Panc1 (cell line): ENCODE measurements at regions not wholly inside any gene's neighbourhood (a gene's known extent, or its start where the extent isn't known, plus 50 kb on each side); places are given as distances from the start of the nearest gene placed in this dataset.

Experiments
- ATAC-seq: fragments of 200-7000 bp; cut with Tn5 transposase; 2 replicates; pipeline ENCODE4 v1.9.1; 2020; ENCODE audit warnings: mild to moderate bottlenecking, moderate library complexity
- BruUV-seq: library from RNA; stranded (reverse); fragments of 400-500 nt; replicated peaks from 2 replicates; lab custom pipeline; 2021; lab: Mats Ljungman, UMichigan
- CTCF ChIA-PET: fragments of 300-600 bp; sonication (Branson Sonifier 250); formaldehyde crosslinking; loops from one replicate; lab custom pipeline; 2022; ENCODE audit warnings: antibody characterized with exemption; lab: Charles Lee
- POLR2A ChIA-PET: fragments of 300-600 bp; sonication (Branson Sonifier 250); formaldehyde crosslinking; loops from one replicate; lab custom pipeline; 2022; ENCODE audit warnings: antibody characterized with exemption; lab: Charles Lee
- DNase-seq: peaks from one replicate; pipeline ENCODE4 v3.0.0-alpha.2; 2010; ENCODE audit warnings: low read depth, low spot score
- H3K27ac ChIP-seq: 2 replicates; pipeline ENCODE4 v1.5.1; 2011; ENCODE audit warnings: mild to moderate bottlenecking, low read length, inconsistent platforms
- H3K27me3 ChIP-seq: fragments of 200-500 bp; sonication (Bioruptor generic); 2 replicates; pipeline ENCODE4 v1.6.0; 2014; ENCODE audit warnings: low read length, inconsistent platforms; ENCODE audit not compliant: control insufficient read depth, insufficient read depth
- H3K36me3 ChIP-seq: fragments of 200-500 bp; sonication (Bioruptor generic); 2 replicates; pipeline ENCODE4 v1.5.1; 2014; ENCODE audit warnings: inconsistent platforms, mild to moderate bottlenecking, low read length, moderate library complexity; ENCODE audit not compliant: control insufficient read depth, insufficient read depth
- H3K4me1 ChIP-seq: 2 replicates; pipeline ENCODE4 v1.5.1; 2011; ENCODE audit warnings: inconsistent platforms, mild to moderate bottlenecking, low read length, moderate library complexity; ENCODE audit not compliant: control insufficient read depth, insufficient read depth
- H3K4me3 ChIP-seq, 2 experiments: 2 replicates each; pipeline ENCODE4 v1.5.1; 2011 to 2012; ENCODE audit warnings: low read depth in 2 of 2, low read length in 2 of 2, mild to moderate bottlenecking in 2 of 2, inconsistent platforms in 1 of 2, moderate library complexity in 1 of 2
- H3K9me3 ChIP-seq: fragments of 200-500 bp; sonication (Bioruptor generic); 2 replicates; pipeline ENCODE4 v1.5.1; 2014; ENCODE audit warnings: low read depth, mild to moderate bottlenecking, inconsistent platforms, low read length, moderate library complexity; ENCODE audit not compliant: control insufficient read depth, insufficient read depth
- POLR2AphosphoS5 ChIP-seq: IDR thresholded peaks from 2 replicates; pipeline ENCODE4 v1.6.1; 2012; ENCODE audit warnings: mild to moderate bottlenecking, low read depth, low read length, moderate library complexity
- SIN3A ChIP-seq: IDR thresholded peaks from 2 replicates; pipeline ENCODE4 v1.6.1; 2012; ENCODE audit warnings: low read depth, mild to moderate bottlenecking, low read length, moderate library complexity, borderline replicate concordance; ENCODE audit not compliant: insufficient read depth
- TCF7L2 ChIP-seq: IDR thresholded peaks from 2 replicates; pipeline ENCODE4 v1.6.1; 2011; ENCODE audit warnings: mild to moderate bottlenecking, low read depth, low read length, inconsistent platforms
- in situ Hi-C: cut with HindIII; loops from 2 replicates; pipeline ENCODE4 v1.10.0; 2016; ENCODE audit warnings: low sequenced_read_pairs, low pct_unique_long_range_greater_than_20kb
- intact Hi-C: fragments of 100-400 bp; cut with micrococcal nuclease; formaldehyde crosslinking; loops from one replicate; pipeline ENCODE4 v1.10.0; 2022; ENCODE audit not compliant: unreplicated experiment
- TF ChIP-seq, protein P1 (sequence below), 2 experiments: IDR thresholded peaks; 2 replicates each; pipeline ENCODE4 v1.6.1; 2011 to 2012; ENCODE audit warnings: low read depth in 2 of 2, control low read depth in 1 of 2, low read length in 1 of 2, mild to moderate bottlenecking in 1 of 2, moderate library complexity in 1 of 2; ENCODE audit not compliant: insufficient read depth in 1 of 2
- TF ChIP-seq, protein P2 (sequence below): fragments of 450-650 bp; IDR thresholded peaks from 2 replicates; pipeline ENCODE4 v1.5.1; 2017; ENCODE audit warnings: mild to moderate bottlenecking

DNA sequence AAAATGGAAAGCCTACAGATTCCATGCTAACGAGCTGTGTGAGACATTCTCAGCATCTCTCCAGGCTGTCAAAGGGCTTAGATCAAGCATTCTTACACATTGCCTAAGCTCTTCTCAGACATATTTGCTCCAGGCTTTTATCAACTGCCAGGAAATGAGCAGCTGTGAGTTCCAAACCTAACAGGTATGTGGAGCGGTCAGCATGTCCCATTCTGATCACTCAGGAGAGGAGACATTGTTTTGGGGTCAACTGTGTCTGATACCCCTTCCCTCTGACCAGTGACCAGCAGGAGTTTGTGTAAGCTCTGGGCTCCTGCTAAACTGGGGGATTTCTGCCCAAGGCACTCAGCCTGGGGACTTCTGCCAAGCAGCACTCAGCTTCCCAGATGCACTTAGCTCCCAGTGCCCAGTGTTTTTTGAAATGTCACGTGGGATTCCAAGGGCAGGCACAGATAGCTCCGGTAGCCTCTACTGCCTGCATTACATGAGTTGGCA, 229.1 kb downstream of the SEC61B start:
- Histone ChIP-seq H3K9me3 (no peaks in the 10 kb centered on the region), H3K27me3 (no peaks in the 10 kb centered on the region), H3K4me3 (no peak overlapping the region), H3K4me1 (no peaks in the 10 kb centered on the region), H3K36me3 (no peaks in the 10 kb centered on the region), H3K27ac (no peak overlapping the region)
- in situ Hi-C loops: no loop called here
- no peak for ATAC-seq
- ChIA-PET CTCF (no interaction called here), POLR2A (no interaction called here)
- TF ChIP-seq POLR2AphosphoS5: no peak
- TF ChIP-seq SIN3A: no peak
- TF ChIP-seq, protein P1, sequence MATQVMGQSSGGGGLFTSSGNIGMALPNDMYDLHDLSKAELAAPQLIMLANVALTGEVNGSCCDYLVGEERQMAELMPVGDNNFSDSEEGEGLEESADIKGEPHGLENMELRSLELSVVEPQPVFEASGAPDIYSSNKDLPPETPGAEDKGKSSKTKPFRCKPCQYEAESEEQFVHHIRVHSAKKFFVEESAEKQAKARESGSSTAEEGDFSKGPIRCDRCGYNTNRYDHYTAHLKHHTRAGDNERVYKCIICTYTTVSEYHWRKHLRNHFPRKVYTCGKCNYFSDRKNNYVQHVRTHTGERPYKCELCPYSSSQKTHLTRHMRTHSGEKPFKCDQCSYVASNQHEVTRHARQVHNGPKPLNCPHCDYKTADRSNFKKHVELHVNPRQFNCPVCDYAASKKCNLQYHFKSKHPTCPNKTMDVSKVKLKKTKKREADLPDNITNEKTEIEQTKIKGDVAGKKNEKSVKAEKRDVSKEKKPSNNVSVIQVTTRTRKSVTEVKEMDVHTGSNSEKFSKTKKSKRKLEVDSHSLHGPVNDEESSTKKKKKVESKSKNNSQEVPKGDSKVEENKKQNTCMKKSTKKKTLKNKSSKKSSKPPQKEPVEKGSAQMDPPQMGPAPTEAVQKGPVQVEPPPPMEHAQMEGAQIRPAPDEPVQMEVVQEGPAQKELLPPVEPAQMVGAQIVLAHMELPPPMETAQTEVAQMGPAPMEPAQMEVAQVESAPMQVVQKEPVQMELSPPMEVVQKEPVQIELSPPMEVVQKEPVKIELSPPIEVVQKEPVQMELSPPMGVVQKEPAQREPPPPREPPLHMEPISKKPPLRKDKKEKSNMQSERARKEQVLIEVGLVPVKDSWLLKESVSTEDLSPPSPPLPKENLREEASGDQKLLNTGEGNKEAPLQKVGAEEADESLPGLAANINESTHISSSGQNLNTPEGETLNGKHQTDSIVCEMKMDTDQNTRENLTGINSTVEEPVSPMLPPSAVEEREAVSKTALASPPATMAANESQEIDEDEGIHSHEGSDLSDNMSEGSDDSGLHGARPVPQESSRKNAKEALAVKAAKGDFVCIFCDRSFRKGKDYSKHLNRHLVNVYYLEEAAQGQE (IDR thresholded peaks at IDR 0.05; ENCODE audit: insufficient read depth in 1 of 2, low read depth in 2 of 2, low read length in 1 of 2): no peak
- TF ChIP-seq, protein P2, sequence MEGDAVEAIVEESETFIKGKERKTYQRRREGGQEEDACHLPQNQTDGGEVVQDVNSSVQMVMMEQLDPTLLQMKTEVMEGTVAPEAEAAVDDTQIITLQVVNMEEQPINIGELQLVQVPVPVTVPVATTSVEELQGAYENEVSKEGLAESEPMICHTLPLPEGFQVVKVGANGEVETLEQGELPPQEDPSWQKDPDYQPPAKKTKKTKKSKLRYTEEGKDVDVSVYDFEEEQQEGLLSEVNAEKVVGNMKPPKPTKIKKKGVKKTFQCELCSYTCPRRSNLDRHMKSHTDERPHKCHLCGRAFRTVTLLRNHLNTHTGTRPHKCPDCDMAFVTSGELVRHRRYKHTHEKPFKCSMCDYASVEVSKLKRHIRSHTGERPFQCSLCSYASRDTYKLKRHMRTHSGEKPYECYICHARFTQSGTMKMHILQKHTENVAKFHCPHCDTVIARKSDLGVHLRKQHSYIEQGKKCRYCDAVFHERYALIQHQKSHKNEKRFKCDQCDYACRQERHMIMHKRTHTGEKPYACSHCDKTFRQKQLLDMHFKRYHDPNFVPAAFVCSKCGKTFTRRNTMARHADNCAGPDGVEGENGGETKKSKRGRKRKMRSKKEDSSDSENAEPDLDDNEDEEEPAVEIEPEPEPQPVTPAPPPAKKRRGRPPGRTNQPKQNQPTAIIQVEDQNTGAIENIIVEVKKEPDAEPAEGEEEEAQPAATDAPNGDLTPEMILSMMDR: no peak
- TF ChIP-seq TCF7L2: no peak
- DNase-seq: no peak
- BruUV-seq: no TSS peak
- intact Hi-C loops: no loop called here

DNA sequence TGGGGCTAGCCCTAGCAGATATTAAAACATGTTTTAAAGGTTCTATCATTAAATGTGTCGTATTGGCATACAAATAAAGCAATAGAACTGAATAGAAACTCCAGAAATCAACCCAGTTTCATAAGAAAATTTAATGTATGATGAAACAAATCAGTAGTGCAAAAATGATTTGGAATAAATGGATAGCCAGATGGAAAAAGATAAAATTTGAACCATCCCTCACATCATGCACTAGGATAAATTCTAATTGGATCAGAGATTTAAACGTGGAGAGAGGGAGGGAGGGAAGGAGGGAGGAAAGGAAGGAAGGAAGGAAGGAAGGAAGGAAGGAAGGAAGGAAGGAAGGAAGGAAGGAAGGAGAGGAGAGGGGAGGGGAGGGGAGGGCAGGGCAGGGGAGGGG, 235.3 kb downstream of the SEC61B start:
- no peaks in the 10 kb centered on the region for H3K9me3 ChIP-seq
- no peaks in the 10 kb centered on the region for H3K27me3 ChIP-seq
- ATAC-seq: no peak
- no peak for DNase-seq
- intact Hi-C loops: no loop called here
- TF ChIP-seq POLR2AphosphoS5: no peak
- TF ChIP-seq, protein P1 (IDR thresholded peaks at IDR 0.05; ENCODE audit: insufficient read depth in 1 of 2, low read depth in 2 of 2, low read length in 1 of 2): no peak
- no peak for TF ChIP-seq SIN3A
- TF ChIP-seq, protein P2: no peak
- no peak for TF ChIP-seq TCF7L2
- in situ Hi-C loops: no loop called here
- H3K27ac ChIP-seq: no peak overlapping the region
- ChIA-PET POLR2A (interaction anchor here (0.9 kb wide), 1 partner anchor 1187 kb away, joined by 8 read pairs; no protein-coding TSS in a partner anchor), CTCF (no interaction called here)
- no peaks in the 10 kb centered on the region for H3K4me1 ChIP-seq
- BruUV-seq: no TSS peak
- no peaks in the 10 kb centered on the region for H3K36me3 ChIP-seq
- H3K4me3 ChIP-seq: no peak overlapping the region
